ENCODE measurements at regions not wholly inside any gene's neighbourhood (a gene's known extent, or its start where the extent isn't known, plus 50 kb on each side); places are given as distances from the start of the nearest gene placed in this dataset.

GRCh38 chr2:2868085-2868484 is 509.5 kb downstream of the EIPR1 start:
- POLR2A ChIA-PET: no interaction called here
- in situ Hi-C loops (cut with MboI): no loop called here
- H3K79me2 ChIP-seq (ENCODE audit: control insufficient read depth, insufficient read depth, low read length): no peaks in the 10 kb centered on the region
- no peaks in the 10 kb centered on the region for H3K9me3 ChIP-seq (replicated peaks; ENCODE audit: control insufficient read depth, insufficient read depth, low read length)
- 38% methylated on average over 9 of the region's 9 CpGs for WGBS (ENCODE audit: insufficient coverage, insufficient replicate concordance, low lambda C conversion rate, missing lambda C conversion rate)
- H3K9ac ChIP-seq (ENCODE audit: control insufficient read depth, insufficient read depth, low read length): no peak overlapping the region
- no TSS peak for BruUV-seq (replicated peaks)
- no peak for FAIRE-seq
- no peaks in the 10 kb centered on the region for H3K4me1 ChIP-seq (ENCODE audit: control insufficient read depth, insufficient read depth, low read length)
- H3K4me2 ChIP-seq (ENCODE audit: control insufficient read depth, insufficient read depth): no peak overlapping the region
- no peak overlapping the region for H3K4me3 ChIP-seq
- no peaks in the 10 kb centered on the region for H3K36me3 ChIP-seq (ENCODE audit: control insufficient read depth in 2 of 2, insufficient read depth in 2 of 2, low read length in 1 of 2)
- DNase-seq (ENCODE audit: low read depth, low spot score): no peak
- H2AFZ ChIP-seq (ENCODE audit: control insufficient read depth, low read depth, low read length): no peak overlapping the region
- intact Hi-C loops (cut with micrococcal nuclease; ENCODE audit: unreplicated experiment): no loop called here
- CTCF ChIA-PET: no interaction called here
- TF ChIP-seq TAF1 (IDR thresholded peaks at IDR 0.05; ENCODE audit: borderline replicate concordance, low read depth, low read length) (no peak), MEF2A (IDR thresholded peaks at IDR 0.05; ENCODE audit: insufficient read depth, low read depth, low read length) (no peak), CBFB (IDR thresholded peaks at IDR 0.05; ENCODE audit: low read depth) (no peak), NRF1 (conservative IDR thresholded peaks at IDR 0.05; ENCODE audit: low read depth, low read length) (no peak), IRF4 (IDR thresholded peaks at IDR 0.05; ENCODE audit: low read depth, low read length) (no peak), HCFC1 (IDR thresholded peaks at IDR 0.05; ENCODE audit: low read length) (no peak), ZSCAN29 (IDR thresholded peaks at IDR 0.05) (no peak), IKZF2 (IDR thresholded peaks at IDR 0.05) (no peak)
- H4K20me1 ChIP-seq (ENCODE audit: control insufficient read depth, insufficient read depth): no peaks in the 10 kb centered on the region
- RAD21 ChIA-PET (ENCODE audit: unreplicated experiment): no interaction called here
- SMC1A ChIA-PET (ENCODE audit: uncharacterized antibody, unreplicated experiment): no interaction called here
- ATAC-seq: no peak
- H3K27me3 ChIP-seq (replicated peaks in 1 of 2; ENCODE audit: control insufficient read depth in 2 of 2, insufficient read depth in 2 of 2, low read length in 1 of 2): no peaks in the 10 kb centered on the region
- no peak overlapping the region for H3K27ac ChIP-seq (ENCODE audit: control insufficient read depth, insufficient read depth)

- in situ Hi-C loops (cut with MboI): no loop called here
- ChIA-PET CTCF (interaction anchor here (1.3 kb wide), 1 partner anchor 784 kb away, joined by 3 read pairs; no protein-coding TSS in a partner anchor), POLR2A (no interaction called here), RAD21 (ENCODE audit: unreplicated experiment) (no interaction called here), SMC1A (ENCODE audit: uncharacterized antibody, unreplicated experiment) (no interaction called here)
- Histone ChIP-seq H3K79me2 (ENCODE audit: control insufficient read depth, insufficient read depth, low read length) (no peaks in the 10 kb centered on the region), H3K27me3 (replicated peaks in 1 of 2; ENCODE audit: control insufficient read depth in 2 of 2, insufficient read depth in 2 of 2, low read length in 1 of 2) (no peaks in the 10 kb centered on the region), H3K4me3 (no peak overlapping the region), H3K9me3 (replicated peaks; ENCODE audit: control insufficient read depth, insufficient read depth, low read length) (no peaks in the 10 kb centered on the region), H4K20me1 (ENCODE audit: control insufficient read depth, insufficient read depth) (no peaks in the 10 kb centered on the region), H3K9ac (ENCODE audit: control insufficient read depth, insufficient read depth, low read length) (no peak overlapping the region), H2AFZ (ENCODE audit: control insufficient read depth, low read depth, low read length) (no peak overlapping the region), H3K27ac (ENCODE audit: control insufficient read depth, insufficient read depth) (no peak overlapping the region), H3K4me2 (ENCODE audit: control insufficient read depth, insufficient read depth) (no peak overlapping the region), H3K4me1 (ENCODE audit: control insufficient read depth, insufficient read depth, low read length) (no peaks in the 10 kb centered on the region), H3K36me3 (ENCODE audit: control insufficient read depth in 2 of 2, insufficient read depth in 2 of 2, low read length in 1 of 2) (no peaks in the 10 kb centered on the region)
- WGBS (ENCODE audit: insufficient coverage, insufficient replicate concordance, low lambda C conversion rate, missing lambda C conversion rate): 34% methylated on average over 18 of the region's 18 CpGs
- intact Hi-C loops (cut with micrococcal nuclease; ENCODE audit: unreplicated experiment): no loop called here
- ATAC-seq: no peak
- FAIRE-seq: no peak
- BruUV-seq (replicated peaks): no TSS peak
- no peak for DNase-seq (ENCODE audit: low read depth, low spot score)
- TF ChIP-seq MEF2A (IDR thresholded peaks at IDR 0.05; ENCODE audit: insufficient read depth, low read depth, low read length) (no peak), SIX5 (IDR thresholded peaks at IDR 0.05; ENCODE audit: low read depth, low read length, severe bottlenecking) (no peak), BACH1 (IDR thresholded peaks at IDR 0.05; ENCODE audit: borderline replicate concordance) (no peak), PAX5 (IDR thresholded peaks at IDR 0.05; ENCODE audit: borderline replicate concordance, low read depth, low read length) (no peak), SREBF1 (IDR thresholded peaks at IDR 0.05; ENCODE audit: low read length) (no peak), ESRRA (IDR thresholded peaks at IDR 0.05; ENCODE audit: low read length) (no peak), BMI1 (IDR thresholded peaks at IDR 0.05; ENCODE audit: borderline replicate concordance) (no peak), TAF1 (IDR thresholded peaks at IDR 0.05; ENCODE audit: borderline replicate concordance, low read depth, low read length) (no peak), GATAD2B (conservative IDR thresholded peaks at IDR 0.05; ENCODE audit: low read depth) (no peak), RELA (IDR thresholded peaks at IDR 0.05; ENCODE audit: borderline replicate concordance, partially characterized antibody) (no peak), PML (IDR thresholded peaks at IDR 0.05; ENCODE audit: low read length) (no peak), FOXM1 (IDR thresholded peaks at IDR 0.05; ENCODE audit: low read depth, low read length) (no peak), NRF1 (conservative IDR thresholded peaks at IDR 0.05; ENCODE audit: low read depth, low read length) (no peak)
- TF ChIP-seq, protein P1, sequence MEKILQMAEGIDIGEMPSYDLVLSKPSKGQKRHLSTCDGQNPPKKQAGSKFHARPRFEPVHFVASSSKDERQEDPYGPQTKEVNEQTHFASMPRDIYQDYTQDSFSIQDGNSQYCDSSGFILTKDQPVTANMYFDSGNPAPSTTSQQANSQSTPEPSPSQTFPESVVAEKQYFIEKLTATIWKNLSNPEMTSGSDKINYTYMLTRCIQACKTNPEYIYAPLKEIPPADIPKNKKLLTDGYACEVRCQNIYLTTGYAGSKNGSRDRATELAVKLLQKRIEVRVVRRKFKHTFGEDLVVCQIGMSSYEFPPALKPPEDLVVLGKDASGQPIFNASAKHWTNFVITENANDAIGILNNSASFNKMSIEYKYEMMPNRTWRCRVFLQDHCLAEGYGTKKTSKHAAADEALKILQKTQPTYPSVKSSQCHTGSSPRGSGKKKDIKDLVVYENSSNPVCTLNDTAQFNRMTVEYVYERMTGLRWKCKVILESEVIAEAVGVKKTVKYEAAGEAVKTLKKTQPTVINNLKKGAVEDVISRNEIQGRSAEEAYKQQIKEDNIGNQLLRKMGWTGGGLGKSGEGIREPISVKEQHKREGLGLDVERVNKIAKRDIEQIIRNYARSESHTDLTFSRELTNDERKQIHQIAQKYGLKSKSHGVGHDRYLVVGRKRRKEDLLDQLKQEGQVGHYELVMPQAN (conservative IDR thresholded peaks at IDR 0.05): no peak
Observed at GRCh38 chr2:2867397-2867979, 510.1 kb downstream of the EIPR1 start.

Measured in GM12878 (cell line).